ENCODE measurements at regions not wholly inside any gene's neighbourhood (a gene's known extent, or its start where the extent isn't known, plus 50 kb on each side); places are given as distances from the start of the nearest gene placed in this dataset.

DNA sequence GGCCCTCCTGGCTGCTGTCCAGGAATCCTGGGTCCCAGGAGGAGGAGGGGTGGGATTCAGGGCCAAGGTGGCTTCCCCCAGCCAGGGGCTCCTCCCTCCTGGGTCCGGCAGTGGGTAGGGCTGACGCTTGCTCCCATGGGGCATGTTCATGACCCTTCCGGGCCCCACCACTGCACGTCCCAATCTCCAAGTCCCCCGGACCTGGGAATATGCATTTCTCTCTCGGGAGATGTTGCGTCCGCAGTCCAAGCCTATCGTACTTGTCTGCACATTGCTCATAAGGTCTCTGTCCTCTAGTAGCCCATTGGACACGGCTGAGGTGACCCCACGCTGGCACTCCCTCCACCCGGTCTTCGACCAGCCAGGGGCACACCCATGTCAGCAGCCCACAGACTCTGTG lies 192.3 kb downstream of the TEX29 start:
- no peak for TF ChIP-seq EZH2phosphoT487 (conservative IDR thresholded peaks at IDR 0.05; ENCODE audit: low read length)
- TF ChIP-seq, protein P1, sequence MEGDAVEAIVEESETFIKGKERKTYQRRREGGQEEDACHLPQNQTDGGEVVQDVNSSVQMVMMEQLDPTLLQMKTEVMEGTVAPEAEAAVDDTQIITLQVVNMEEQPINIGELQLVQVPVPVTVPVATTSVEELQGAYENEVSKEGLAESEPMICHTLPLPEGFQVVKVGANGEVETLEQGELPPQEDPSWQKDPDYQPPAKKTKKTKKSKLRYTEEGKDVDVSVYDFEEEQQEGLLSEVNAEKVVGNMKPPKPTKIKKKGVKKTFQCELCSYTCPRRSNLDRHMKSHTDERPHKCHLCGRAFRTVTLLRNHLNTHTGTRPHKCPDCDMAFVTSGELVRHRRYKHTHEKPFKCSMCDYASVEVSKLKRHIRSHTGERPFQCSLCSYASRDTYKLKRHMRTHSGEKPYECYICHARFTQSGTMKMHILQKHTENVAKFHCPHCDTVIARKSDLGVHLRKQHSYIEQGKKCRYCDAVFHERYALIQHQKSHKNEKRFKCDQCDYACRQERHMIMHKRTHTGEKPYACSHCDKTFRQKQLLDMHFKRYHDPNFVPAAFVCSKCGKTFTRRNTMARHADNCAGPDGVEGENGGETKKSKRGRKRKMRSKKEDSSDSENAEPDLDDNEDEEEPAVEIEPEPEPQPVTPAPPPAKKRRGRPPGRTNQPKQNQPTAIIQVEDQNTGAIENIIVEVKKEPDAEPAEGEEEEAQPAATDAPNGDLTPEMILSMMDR (IDR thresholded peaks at IDR 0.05; ENCODE audit: insufficient read depth, low read length, poor library complexity, severe bottlenecking): no peak
- no peak overlapping the region for H3K27ac ChIP-seq (ENCODE audit: low read depth, low read length)
- no peak overlapping the region for H3K4me2 ChIP-seq (ENCODE audit: low read depth, low read length, poor library complexity, severe bottlenecking)
- no peaks in the 10 kb centered on the region for H3K79me2 ChIP-seq (ENCODE audit: insufficient read depth, low read length)
- no peak overlapping the region for H2AFZ ChIP-seq (ENCODE audit: low read depth, low read length, severe bottlenecking)
- no peaks in the 10 kb centered on the region for H3K27me3 ChIP-seq (ENCODE audit: low read length)
- no peaks in the 10 kb centered on the region for H3K9me3 ChIP-seq (ENCODE audit: insufficient read depth, low read length)
- H3K9me2 ChIP-seq (replicated peaks; ENCODE audit: insufficient read depth, low read length): no peaks in the 10 kb centered on the region
- no peaks in the 10 kb centered on the region for H3K36me3 ChIP-seq (ENCODE audit: low read length)
- H3K9ac ChIP-seq (ENCODE audit: low read length): no peak overlapping the region
- no peaks in the 10 kb centered on the region for H3F3A ChIP-seq (ENCODE audit: insufficient read depth)
- no peaks in the 10 kb centered on the region for H4K20me1 ChIP-seq (ENCODE audit: low read depth, low read length)
- no peak overlapping the region for H3K4me3 ChIP-seq (ENCODE audit: insufficient read depth, low read length, poor library complexity, severe bottlenecking)

DNA sequence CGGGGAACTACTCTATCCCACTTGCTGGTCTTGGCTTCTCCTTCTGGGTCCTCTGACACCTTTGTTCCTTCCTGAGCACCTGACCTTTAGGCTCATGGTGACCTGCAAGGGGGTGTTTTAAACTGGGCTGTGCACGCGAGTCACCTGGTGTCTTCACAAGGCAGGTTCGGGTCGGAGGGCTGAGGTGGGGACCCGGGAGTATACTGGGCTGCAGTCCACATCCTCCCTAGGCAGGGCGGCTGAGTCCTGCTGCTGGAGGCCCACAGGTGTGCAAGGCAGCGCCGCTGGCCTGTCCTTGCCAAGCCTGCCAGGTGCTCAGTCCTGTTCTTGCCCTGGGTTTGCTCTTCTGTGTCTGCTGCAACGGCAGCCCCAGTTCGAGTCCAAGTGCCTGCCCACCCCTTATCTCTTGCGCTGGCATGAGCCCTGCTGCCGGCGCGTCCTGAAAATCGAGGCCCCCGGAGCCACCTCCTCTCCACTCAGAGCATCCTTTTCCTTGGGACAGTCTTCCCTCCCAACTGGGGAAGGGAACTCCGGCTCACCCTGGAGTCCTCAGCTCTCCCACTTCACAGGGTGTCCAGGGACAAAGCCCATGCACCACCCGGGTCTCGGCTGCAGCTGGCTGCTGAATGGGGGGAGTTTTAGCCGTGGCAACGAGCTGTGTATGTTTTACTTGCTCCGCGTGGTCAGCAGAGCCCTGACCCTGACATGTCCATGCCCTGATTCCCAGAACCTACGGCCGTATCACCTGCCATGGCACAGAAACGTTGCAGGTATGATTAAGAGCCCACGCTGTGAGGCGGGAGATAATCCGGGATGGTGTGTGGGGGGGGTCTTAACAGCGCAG lies 193.5 kb downstream of the TEX29 start:
- no peaks in the 10 kb centered on the region for H3K9me3 ChIP-seq (ENCODE audit: insufficient read depth, low read length)
- H3K4me2 ChIP-seq (ENCODE audit: low read depth, low read length, poor library complexity, severe bottlenecking): no peak overlapping the region
- H2AFZ ChIP-seq (ENCODE audit: low read depth, low read length, severe bottlenecking): no peak overlapping the region
- H4K20me1 ChIP-seq (ENCODE audit: low read depth, low read length): no peaks in the 10 kb centered on the region
- no peaks in the 10 kb centered on the region for H3K27me3 ChIP-seq (ENCODE audit: low read length)
- no peak overlapping the region for H3K27ac ChIP-seq (ENCODE audit: low read depth, low read length)
- no peak overlapping the region for H3K4me3 ChIP-seq (ENCODE audit: insufficient read depth, low read length, poor library complexity, severe bottlenecking)
- no peaks in the 10 kb centered on the region for H3K79me2 ChIP-seq (ENCODE audit: insufficient read depth, low read length)
- H3K9ac ChIP-seq (ENCODE audit: low read length): no peak overlapping the region
- TF ChIP-seq, protein P1 (IDR thresholded peaks at IDR 0.05; ENCODE audit: insufficient read depth, low read length, poor library complexity, severe bottlenecking): no peak
- no peak for TF ChIP-seq EZH2phosphoT487 (conservative IDR thresholded peaks at IDR 0.05; ENCODE audit: low read length)
- no peaks in the 10 kb centered on the region for H3K9me2 ChIP-seq (replicated peaks; ENCODE audit: insufficient read depth, low read length)
- H3K36me3 ChIP-seq (ENCODE audit: low read length): no peaks in the 10 kb centered on the region
- H3F3A ChIP-seq (ENCODE audit: insufficient read depth): no peaks in the 10 kb centered on the region

DNA sequence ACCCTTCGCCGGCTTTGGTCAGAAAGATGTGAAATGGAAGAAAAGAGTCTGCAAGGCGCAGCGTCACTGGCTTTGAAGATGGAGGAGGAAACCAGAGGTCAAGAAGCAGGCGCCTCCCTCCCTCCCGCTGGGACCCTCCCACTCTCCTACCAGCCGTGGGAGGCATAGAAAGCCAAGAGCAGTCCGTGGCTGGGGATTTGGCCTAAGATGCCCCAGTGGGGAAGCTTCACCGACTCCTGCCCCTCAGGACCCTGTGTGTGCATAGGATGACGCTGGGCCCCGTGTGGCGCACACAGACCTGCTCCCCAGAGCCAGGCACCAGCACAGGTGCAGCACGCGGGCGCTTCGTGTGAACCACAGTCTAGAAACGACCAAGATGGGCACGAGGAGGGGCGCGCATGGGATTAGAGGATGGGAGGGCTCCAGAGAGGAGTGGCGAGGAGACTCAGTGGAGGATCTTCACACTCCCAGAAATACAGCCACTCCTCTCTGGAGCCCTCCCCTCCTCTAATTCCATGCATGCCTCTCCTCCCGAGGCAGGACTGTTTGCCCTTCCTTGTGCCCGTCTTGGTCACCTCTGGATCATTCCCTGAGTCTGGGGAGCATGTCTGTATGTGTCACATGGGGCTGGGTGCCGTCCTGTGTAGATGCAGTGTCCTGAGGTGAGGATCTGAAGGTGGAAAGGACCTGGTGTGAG lies 194.3 kb downstream of the TEX29 start:
- H4K20me1 ChIP-seq (ENCODE audit: low read depth, low read length): no peaks in the 10 kb centered on the region
- no peak overlapping the region for H3K27ac ChIP-seq (ENCODE audit: low read depth, low read length)
- no peaks in the 10 kb centered on the region for H3F3A ChIP-seq (ENCODE audit: insufficient read depth)
- no peaks in the 10 kb centered on the region for H3K27me3 ChIP-seq (ENCODE audit: low read length)
- no peaks in the 10 kb centered on the region for H3K79me2 ChIP-seq (ENCODE audit: insufficient read depth, low read length)
- H3K4me2 ChIP-seq (ENCODE audit: low read depth, low read length, poor library complexity, severe bottlenecking): no peak overlapping the region
- no peak overlapping the region for H2AFZ ChIP-seq (ENCODE audit: low read depth, low read length, severe bottlenecking)
- H3K36me3 ChIP-seq (ENCODE audit: low read length): no peaks in the 10 kb centered on the region
- H3K9me2 ChIP-seq (replicated peaks; ENCODE audit: insufficient read depth, low read length): no peaks in the 10 kb centered on the region
- TF ChIP-seq EZH2phosphoT487 (conservative IDR thresholded peaks at IDR 0.05; ENCODE audit: low read length): no peak
- TF ChIP-seq, protein P1 (IDR thresholded peaks at IDR 0.05; ENCODE audit: insufficient read depth, low read length, poor library complexity, severe bottlenecking): no peak
- no peak overlapping the region for H3K4me3 ChIP-seq (ENCODE audit: insufficient read depth, low read length, poor library complexity, severe bottlenecking)
- H3K9me3 ChIP-seq (ENCODE audit: insufficient read depth, low read length): no peaks in the 10 kb centered on the region
- H3K9ac ChIP-seq (ENCODE audit: low read length): no peak overlapping the region
